ENCODE measurements at regions not wholly inside any gene's neighbourhood (a gene's known extent, or its start where the extent isn't known, plus 50 kb on each side); places are given as distances from the start of the nearest gene placed in this dataset.

DNA sequence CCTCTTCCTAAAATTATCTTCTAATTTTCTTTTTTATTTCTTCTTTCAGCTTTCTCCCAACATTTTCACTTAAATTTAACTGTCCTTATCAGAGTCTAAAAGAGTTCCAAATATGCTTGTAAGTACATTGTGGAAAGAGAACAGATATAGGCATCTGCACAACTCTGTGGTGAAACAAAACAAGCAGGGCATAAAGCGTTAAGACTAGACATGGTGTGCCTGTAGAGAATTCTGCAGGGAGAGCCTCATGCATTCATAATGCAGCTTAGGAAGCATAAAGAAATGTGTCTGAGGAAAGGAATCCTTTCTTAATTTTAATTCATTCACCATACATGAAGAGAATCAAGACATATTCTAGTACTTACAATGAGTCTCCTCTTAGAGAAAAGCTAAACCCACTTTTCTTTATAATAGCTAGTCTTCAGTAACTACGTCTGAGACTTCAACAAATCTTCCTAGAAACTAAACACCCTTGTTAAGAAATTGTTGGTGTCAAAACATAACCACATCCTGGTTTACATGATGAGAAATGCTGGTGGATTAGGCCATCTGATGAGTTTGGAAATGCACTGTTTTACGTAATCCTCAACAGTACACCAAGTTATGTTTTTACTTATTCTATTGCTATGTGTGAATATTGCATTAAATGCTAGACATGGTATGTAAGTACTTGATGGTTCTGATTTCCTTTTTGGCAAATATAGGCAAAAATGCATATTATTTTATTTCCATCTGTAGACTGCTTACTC lies 307.8 kb upstream of the GIMD1 start:
- Histone ChIP-seq H3K4me3 (no peak overlapping the region), H3K9me3 (peaks cover 0 to 12% (median 0%) of the 10 kb centered on the region in 12 donors), H3K27me3 (no peaks in the 10 kb centered on the region), H3K36me3 (no peaks in the 10 kb centered on the region), H3K27ac (peak overlapping the region in 1 of 12 donors; percentile 25), H3K4me1 (peaks cover 0 to 11% (median 0%) of the 10 kb centered on the region in 12 donors)
- peak in 1 of 4 donors; percentile 52 for ATAC-seq
- DNase-seq, result no peak
- WGBS, 4 donors, result 74 to 81% (median 77%) methylated on average over 3 of the region's 3 CpGs
- TF ChIP-seq, protein P1, sequence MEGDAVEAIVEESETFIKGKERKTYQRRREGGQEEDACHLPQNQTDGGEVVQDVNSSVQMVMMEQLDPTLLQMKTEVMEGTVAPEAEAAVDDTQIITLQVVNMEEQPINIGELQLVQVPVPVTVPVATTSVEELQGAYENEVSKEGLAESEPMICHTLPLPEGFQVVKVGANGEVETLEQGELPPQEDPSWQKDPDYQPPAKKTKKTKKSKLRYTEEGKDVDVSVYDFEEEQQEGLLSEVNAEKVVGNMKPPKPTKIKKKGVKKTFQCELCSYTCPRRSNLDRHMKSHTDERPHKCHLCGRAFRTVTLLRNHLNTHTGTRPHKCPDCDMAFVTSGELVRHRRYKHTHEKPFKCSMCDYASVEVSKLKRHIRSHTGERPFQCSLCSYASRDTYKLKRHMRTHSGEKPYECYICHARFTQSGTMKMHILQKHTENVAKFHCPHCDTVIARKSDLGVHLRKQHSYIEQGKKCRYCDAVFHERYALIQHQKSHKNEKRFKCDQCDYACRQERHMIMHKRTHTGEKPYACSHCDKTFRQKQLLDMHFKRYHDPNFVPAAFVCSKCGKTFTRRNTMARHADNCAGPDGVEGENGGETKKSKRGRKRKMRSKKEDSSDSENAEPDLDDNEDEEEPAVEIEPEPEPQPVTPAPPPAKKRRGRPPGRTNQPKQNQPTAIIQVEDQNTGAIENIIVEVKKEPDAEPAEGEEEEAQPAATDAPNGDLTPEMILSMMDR (IDR thresholded peaks at IDR 0.05), result no peak
- TF ChIP-seq POLR2A (IDR thresholded peaks at IDR 0.05), result no peak
- intact Hi-C loops (cut with DNase I), result no loop called here

DNA sequence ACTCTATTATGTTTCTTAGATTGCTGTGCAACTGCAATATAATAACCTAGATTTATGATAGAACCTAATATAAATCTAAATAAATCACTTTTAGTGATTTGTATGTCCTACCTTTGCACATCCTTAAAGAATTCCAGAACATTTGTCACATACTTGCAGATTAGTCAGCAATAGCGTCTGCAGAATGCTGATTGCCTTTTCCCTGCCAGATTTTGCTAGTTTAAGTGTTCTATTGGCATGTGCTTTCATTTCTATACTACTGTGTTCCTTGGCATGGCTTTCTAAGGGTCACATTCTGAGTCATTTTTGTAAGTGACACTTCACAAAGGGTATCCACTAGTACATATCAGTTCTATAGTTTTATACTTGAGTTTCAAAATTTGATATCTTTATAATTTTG lies 303.1 kb upstream of the GIMD1 start:
- DNase-seq (no peak), ATAC-seq (no peak)
- no peak for TF ChIP-seq POLR2A (IDR thresholded peaks at IDR 0.05)
- TF ChIP-seq, protein P1 (IDR thresholded peaks at IDR 0.05), result no peak
- no peaks in the 10 kb centered on the region for H3K27me3 ChIP-seq
- H3K36me3 ChIP-seq, result no peaks in the 10 kb centered on the region
- intact Hi-C loops (cut with DNase I), result no loop called here
- 59 to 72% (median 63%) methylated on average over 1 of the region's 1 CpG for WGBS, 4 donors
- no peaks in the 10 kb centered on the region for H3K4me1 ChIP-seq
- H3K27ac ChIP-seq, result no peak overlapping the region
- peaks cover 0 to 12% (median 0%) of the 10 kb centered on the region in 12 donors for H3K9me3 ChIP-seq
- H3K4me3 ChIP-seq, result no peak overlapping the region

DNA sequence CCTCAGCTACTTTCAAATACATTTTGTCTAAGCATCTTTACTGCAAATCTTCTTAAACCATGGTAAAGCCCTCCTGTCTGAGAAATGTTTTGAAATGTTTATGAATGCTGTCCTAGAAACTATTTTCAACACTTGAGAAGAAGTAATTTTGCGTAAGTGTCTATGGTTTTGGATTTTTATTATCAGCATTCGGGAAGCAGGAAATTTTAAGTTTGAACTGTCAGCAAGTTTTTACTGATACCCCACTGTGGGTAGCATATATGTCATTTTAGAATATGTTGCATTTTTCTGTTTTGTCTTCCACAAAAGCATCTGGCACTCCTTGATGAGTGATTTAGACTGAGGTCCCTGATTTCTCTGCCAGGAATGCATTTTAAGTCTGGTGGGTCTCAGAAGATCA lies 302.4 kb upstream of the GIMD1 start:
- ATAC-seq, result no peak
- Histone ChIP-seq H3K4me1 (no peaks in the 10 kb centered on the region), H3K27me3 (no peaks in the 10 kb centered on the region), H3K27ac (no peak overlapping the region), H3K36me3 (no peaks in the 10 kb centered on the region), H3K4me3 (no peak overlapping the region), H3K9me3 (peaks cover 0 to 12% (median 0%) of the 10 kb centered on the region in 12 donors)
- DNase-seq, result no peak
- 58 to 84% (median 79%) methylated on average over 2 of the region's 2 CpGs for WGBS, 4 donors
- intact Hi-C loops (cut with DNase I), result no loop called here
- TF ChIP-seq, protein P1 (IDR thresholded peaks at IDR 0.05), result no peak

DNA sequence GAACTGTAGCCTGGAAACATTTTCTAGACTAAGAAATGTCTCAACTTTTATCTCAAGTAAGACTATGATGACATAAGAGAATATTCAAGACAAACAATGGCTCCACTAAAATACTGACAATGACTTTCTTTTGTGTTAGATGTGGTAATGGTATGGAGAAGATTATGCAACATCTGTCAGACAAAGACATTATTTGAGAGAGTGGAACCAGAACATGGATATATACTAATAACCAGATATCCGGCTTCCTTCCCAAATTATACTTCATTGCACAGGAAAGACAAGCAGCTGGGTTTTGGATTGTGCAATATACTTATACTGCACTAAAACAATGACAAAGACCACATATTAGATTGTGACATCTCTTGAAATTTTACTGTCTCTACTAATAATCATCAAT lies 290.8 kb upstream of the GIMD1 start:
- Histone ChIP-seq H3K27me3 (no peaks in the 10 kb centered on the region), H3K9me3 (no peaks in the 10 kb centered on the region), H3K36me3 (no peaks in the 10 kb centered on the region), H3K4me3 (no peak overlapping the region), H3K4me1 (no peaks in the 10 kb centered on the region), H3K27ac (no peak overlapping the region)
- TF ChIP-seq, protein P1 (IDR thresholded peaks at IDR 0.05), result no peak
- no peak for TF ChIP-seq POLR2A (IDR thresholded peaks at IDR 0.05)
- 61 to 72% (median 65%) methylated on average over 1 of the region's 1 CpG for WGBS, 4 donors
- peak in 1 of 4 donors; percentile 49 for ATAC-seq
- intact Hi-C loops (cut with DNase I), result no loop called here
- no peak for DNase-seq
